HG03521 (cell line): ENCODE measurements at regions not wholly inside any gene's neighbourhood (a gene's known extent, or its start where the extent isn't known, plus 50 kb on each side); places are given as distances from the start of the nearest gene placed in this dataset.

Experiments used
- ATAC-seq: cut with Tn5 transposase; IDR thresholded peaks from one replicate; pipeline ENCODE4 v1.9.1; 2021; ENCODE audit warnings: mild to moderate bottlenecking, moderate library complexity; ENCODE audit not compliant: unreplicated experiment

DNA sequence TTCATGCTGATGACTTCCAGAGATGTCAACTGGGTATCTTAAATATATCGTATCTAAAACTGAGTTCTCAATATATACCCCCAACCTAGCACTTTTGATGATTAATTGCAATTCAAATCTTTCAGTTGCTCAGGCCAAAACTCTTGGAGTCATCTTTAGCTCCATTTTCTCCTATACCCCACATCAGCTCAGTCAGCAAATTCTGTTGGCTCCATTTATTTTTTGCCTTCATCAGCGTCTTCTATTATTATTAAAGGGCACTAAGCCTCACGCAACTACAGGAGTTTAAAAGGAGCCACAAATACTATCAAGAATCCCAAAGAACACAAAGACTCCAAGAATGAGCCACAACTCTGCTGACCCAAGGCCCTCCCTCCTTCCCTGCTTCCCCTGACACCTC lies 134.9 kb downstream of the KCTD12 start:
- no peak for ATAC-seq

DNA sequence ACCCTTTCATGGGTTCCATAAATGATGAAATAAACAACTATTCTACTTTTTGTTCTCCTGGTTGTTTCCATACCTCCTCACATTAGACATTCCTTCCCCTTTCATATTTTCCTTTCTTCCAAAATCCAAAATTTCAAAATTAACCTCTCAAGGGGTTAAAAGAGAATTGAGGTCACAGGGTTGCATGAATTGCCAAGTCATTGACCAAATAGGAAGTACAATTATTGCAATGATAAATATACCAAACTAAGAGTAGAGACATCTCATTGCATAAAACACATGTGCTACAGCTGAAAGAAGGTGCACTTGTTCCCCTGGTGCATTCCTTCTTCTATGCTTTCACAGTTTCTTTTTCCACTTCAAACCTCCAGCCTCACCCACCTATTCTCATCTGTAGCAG lies 136.1 kb downstream of the KCTD12 start:
- ATAC-seq: no peak

DNA sequence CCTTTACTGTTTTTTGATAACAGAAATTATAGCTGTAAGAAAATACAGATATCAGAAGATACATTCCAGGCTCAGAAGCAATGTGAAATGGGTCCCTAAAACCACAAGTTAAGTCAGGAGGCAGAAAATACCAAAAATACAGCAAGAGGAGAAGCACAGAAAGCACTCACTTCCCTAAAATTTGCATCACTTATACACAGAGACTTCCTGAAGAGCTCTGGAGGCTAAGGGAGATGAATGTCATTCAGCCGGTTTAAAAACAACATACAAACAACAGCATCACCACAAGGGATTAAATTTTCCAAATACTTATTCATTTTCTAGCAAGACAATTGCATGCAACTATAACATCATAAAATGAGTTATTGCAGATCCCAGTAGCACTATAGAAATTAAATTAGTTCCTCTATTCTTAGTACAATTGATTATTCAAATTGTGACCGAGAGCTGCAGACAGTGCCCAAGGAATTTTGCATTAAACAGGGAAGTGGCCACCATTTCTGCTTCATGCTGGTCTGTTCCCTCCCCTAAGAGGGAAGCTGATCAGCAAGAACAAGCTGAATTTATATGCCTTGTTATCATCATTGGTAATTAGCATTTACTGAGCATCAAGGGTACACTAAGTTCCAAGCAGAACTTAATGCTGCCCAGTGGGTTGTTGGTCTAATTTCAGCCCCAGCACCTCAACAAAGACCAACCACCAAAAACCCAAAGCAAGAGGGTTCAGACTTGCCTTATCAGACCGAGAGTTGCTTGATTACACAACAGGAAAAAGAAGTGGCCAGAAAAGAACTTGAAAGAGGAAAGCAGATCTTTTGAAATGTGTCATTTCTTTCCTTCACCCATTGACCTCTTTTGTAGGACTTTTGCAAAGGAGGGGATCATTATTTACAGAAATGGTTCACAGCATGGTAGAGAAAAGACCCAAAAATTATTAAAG lies 140.7 kb downstream of the KCTD12 start:
- ATAC-seq: peak; percentile 81

DNA sequence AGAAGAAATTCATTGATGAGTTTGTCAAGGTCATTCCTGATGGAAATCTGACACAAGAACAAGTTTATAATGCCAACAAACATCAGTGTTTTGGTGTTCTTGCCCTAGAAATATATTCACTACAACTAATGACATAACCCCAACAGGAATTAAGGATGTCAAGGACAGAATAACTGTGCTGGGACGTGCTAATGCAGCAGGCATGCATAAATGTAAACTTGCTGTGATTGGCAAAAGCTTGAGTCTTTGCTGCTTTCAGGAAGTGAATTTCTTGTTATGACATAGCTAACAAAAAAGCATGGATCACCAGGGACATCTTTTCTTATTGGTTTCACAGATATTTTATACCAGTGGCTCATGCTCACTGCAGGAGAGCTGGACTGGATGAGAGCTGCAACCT lies 144.6 kb downstream of the KCTD12 start:
- ATAC-seq: no peak

DNA sequence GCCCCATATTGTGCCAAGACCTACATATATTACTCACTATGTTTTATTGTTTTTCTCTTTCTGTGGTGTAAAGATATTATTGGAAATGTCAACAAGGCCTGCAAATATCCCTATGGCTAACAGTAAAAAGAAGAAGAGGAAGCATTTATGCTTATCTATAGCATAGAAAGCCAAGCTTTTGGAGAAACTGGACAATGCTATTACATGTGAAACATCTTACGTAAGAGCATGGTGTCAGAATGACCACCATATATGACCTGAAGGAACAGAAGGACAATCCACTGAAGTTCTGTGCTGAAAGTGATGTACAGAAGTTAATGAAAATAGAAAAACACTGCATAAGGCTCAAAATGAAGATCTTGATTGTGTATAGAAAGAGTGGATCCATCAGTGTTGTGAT lies 145.2 kb downstream of the KCTD12 start:
- no peak for ATAC-seq

DNA sequence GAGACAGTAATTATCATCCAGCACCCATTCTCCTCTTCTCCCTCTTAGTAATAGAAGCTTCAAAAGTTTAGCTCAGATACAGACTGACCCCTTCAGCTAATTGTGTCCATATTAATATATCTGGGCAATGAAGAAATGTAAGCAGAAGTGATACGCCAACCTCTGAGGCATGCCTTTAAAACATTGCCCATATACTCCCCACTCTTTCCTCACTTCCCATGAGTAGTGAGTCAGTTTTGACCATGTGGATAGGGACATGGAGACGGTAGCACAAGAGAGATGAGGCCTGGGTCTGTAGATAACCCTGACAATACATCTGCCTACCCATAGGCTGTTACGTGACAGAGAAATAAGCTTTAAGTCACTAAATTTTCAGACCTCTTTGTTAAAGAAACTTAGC lies 147.6 kb downstream of the KCTD12 start:
- no peak for ATAC-seq

DNA sequence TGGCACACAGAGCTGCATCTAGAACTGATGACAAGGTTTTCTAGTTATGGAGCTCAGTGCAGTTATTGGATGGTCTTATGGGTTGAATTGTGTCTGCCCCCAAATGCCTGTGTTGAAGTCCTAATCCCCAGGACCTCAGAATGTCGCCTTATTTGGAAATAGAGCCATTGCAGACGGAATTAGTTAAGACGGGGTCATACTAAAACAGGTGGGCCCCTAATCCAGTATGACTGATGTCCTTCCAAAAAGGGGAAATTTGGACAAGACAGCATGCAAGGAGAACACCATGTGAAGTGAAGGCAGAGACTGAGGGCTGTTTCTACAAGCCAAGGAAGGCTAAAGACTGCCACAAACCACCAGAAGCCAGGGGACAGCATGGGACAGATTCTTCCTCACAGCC lies 148.7 kb downstream of the KCTD12 start:
- ATAC-seq: no peak

DNA sequence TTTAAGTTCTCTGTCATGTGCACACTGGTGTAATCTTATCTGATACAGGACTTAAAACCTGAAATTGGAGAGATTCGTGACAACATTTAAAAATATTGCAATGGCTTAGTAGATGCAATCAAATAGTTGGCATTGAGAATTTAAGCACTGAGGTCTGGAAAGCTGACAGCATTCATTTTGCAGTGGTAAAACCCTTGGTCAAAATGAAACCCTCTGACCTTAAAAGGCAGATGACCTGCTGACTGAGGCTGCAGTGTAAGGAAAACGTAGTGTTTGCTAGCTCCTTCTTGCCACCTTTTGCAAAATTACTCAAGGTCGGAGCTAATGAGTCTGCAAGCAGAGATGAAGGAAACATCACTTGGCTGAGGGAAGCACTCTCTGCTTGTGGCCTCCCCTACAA lies 150.6 kb downstream of the KCTD12 start:
- ATAC-seq: no peak

DNA sequence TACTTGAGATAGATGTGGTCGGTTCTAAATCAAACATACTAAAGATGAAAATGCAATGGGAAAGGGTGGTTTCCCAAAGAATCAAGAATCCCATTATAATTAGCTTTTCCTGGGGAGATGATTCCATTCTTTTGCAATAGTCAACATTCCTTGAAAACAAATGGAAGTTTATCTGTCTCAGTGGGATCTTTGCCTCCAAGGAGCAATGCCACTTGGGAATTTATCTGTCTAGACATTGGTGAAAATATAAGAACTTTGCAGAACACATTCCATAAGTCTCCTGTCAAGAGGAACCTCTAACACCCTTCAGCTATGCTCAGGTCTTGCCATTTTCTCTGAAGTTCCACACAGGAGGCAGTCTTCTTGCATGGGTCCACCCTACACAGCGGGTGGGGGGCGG lies 152.5 kb downstream of the KCTD12 start:
- no peak for ATAC-seq

DNA sequence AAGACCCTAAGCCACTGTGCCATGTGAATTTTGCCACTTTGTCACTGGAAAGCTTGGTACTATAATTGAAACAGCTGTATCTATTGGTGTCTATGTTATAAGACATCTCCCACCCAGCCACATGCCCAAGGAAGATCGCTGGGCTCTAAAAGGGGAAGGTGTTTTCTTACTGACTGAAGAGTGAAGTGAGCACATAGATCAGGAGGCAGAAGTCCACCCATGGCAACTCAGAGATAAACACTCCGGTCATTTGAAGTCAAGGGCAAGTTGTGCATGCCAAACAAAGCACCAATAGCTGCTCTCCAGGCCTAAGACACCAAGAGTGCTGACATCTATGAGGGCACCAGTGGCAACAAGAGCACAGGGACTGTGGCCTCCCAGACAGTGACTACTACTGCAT lies 153.8 kb downstream of the KCTD12 start:
- ATAC-seq: no peak

DNA sequence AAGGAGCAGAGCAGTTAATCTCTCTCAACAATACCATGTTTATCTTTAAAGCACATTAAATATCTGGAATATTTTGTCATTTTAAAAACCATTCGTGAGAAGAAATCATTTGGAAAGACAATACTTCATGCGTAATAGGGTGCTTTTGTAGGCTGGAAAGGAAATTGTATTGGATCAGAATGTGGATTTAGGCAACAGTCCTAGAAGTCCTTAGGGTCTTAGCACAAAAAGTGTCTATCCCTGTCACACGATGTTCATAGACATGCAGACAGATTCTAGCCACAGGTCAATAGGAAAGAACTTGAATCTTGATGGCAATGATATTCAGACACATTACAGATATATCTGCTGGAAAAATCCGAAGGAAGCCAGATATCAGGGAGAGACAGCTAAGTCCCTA lies 156.0 kb downstream of the KCTD12 start:
- no peak for ATAC-seq

DNA sequence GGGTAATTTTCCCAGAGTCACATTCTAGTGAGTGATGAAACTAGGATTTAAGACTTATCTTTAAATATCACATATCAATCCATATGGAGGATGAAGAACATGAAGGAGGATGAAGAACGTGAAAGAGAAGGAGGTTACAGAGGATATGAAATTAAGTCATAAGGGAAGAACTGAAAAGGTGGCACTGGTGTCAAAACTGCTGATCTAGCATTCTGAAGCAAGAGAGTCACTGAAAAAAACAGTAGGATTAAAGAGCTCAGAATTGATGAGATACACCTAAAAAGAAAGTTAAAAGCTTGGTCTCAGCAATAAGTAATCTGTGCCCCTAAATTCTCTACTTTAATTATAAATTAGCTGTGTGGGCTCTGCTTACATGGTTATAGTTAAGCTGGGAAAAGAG lies 156.5 kb downstream of the KCTD12 start:
- ATAC-seq: no peak

DNA sequence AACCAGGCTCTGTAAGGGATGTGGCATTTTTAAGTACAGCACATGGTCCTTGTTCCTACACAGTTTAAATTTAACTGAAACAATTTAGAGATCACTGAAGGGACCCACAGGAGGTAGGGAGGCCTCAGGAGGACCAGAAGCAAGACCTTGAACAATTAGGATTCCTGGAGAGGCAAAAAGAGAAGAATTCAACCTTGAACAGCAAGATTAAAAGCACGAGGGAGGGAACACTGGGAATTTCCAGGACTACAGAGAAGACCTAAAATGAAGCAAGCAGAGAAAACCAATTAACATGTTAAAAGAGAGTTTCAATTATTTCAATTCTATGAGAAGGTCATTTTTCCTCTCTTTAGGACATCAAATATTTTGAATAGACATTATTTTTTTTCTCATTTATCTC lies 160.3 kb downstream of the KCTD12 start:
- no peak for ATAC-seq

DNA sequence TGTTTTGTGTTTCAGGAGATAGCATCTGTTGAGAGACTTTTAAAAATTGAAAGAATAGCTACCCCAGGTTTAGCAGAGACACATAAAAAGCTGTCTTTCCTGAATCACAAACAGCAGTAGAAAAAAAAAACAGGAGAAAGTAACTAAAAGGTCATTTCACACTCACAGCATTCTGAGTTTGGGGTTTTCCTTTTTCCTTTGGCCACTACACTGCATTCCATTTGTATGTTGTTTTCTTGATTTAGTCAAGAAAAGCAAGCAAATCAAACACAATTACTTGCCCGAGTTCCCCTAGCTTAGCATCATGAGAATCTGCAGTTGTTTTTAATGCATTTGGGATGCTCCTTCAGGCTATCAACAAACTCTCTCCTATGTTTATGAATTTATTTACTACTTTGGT lies 161.0 kb downstream of the KCTD12 start:
- no peak for ATAC-seq

DNA sequence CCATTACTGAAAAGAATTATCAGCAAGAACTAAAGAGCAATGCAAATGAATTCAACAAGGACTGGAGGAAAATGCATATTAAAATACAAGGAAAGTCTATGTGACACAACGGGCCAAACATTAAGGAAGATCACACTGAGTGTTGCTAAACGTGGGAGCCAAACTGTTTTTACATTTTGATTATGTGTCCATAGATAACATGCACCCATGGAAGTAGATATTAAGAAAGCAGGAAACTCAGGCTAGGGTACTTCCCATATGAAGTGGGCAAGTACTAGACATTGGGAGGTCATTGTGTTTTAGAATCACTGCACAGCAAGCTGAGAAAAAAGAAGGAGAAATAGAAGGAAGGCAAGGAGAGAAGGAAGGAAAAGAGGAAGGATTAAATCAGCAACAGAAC lies 161.8 kb downstream of the KCTD12 start:
- no peak for ATAC-seq

DNA sequence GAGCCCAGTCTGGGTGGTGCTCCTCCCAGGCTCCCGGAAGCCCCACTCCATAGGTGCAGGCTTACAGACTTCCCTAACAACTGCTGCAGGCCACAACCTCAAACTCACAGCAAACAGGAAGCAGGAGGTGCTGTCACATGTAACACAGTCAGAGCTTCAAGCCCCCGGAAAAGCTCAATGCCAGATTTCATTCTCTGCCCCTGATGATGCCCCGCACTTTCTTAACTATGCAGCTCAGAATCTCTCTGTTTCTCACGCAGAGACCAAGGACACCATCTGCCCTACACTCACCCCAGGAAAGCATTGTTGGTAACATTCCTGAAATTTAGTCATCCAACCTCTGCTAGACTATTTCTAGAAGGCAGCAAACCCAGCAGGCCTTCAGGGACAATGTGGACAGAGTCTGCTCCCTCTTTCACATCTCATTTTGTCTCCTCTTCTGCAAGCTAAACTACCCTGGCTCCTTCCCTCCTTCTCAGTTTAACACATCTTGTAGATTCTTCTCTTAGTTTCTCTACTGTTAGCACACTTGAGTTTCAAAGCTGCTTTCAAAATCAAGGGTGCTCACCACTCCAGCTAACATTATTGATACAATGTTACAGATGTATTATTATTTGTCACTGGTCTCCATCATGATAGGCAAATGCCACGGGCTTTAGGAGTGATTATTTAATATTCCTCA lies 162.5 kb downstream of the KCTD12 start:
- ATAC-seq: no peak

DNA sequence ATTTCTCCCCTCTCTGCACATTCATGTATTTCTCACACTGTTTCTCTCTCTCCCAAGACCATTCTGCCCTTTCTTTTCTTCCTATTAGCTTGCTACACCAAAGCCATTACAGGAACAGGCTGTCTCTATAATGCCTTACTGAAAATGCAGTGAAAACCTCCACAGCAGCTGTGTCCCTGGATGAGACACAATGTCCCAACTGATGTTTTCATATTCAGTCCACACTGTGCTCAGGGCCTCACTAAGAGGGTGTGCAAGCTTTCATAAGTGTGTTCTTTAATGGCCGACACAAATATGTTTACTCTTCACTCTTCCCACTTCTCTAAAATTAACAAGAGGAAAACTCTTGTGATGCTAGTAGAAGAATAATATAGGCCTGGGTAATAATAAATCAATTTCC lies 163.4 kb downstream of the KCTD12 start:
- ATAC-seq: no peak

DNA sequence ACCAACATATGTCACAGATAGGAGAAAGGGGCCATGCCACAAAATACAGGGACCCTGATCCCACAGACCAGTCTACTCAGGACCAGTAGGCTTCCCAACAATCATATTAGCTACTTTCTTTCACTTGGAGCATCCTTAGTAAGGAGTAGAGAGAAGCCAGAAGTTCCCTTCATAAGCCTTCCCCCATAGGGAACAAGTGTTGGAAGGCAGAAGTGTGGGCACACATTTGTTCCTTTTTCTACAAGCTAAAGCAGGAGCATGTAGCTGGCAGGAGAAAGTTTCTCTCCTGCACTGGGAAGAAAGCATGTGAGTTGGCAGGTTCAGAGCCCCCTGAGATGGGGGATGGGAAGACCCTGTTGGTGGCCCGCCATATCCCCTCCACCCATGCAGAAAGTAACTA lies 165.4 kb downstream of the KCTD12 start:
- ATAC-seq: no peak

DNA sequence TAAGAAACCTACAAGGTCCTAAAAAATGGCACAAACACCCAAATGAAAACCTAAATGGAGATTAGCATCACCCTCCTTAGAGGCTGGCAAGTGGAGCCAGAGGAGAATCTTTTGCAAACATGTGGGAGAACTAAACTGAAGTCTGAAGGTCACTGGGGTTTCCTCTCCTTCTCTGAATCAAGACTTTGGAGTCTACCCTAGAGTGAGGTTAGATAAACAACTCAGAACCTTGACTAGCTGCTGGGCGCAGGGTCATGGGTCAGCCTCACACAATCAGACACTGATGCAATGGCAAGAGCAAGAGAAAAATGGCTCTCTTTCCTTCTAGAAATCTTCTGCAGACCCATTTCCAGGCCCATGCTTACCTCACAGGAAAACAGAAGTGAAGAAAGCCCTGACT lies 165.8 kb downstream of the KCTD12 start:
- no peak for ATAC-seq

DNA sequence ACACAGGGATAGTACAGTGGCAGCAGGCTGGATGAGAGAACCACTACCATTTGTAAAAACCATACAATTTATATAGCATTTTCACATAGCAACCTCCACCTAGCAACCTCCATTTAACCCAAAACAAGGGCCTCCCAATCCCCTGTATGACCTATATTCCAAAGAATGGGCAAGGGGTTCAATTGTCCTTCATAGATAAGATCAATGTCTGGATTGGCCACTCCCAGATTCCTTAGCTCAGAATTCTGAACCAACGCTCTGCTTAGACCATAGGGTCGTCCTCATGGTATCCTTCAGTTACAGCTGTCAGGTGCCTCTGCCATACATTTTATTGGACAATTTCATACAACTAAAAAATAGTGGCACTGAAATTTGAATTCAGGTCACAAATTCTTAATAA lies 166.2 kb downstream of the KCTD12 start:
- ATAC-seq: no peak

DNA sequence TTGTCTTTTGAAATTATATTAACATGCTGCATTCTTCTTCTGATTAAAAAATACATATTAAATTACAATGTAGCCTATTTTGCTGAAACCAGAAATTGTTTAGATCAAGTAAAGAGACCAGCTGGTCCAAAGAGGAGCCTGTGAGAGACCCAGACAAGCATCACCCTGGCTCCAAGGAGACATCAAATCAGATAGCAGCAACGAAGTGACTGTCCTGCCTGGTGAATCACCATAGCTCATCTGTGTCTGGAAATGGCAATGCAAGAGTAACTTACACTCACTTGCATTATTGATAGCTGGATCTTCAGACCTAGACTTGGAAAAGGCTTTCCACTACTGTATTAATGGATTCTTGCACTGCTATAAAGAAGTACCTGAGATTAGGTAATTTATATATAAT lies 169.1 kb downstream of the KCTD12 start:
- ATAC-seq: no peak

DNA sequence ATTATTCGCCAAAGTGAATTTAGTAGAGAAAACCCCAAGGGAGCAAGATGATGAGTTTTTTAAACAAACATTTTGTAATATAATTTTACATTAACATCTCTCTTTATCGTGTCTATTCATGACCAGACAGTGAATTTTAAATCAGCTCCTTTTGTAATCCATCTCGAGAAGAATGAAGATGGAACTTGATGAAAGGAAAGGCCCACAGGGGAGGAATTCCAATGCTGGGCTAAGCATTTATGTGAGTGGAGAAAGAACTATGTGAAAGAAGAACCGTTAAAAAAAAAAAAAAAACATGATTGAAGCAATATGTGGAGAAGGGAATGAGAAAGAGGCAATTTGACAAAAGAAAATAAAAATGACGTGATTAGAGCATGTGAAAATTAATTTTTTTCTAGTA lies 170.6 kb downstream of the KCTD12 start:
- no peak for ATAC-seq
